Occipital lobe (tissue), 1 donor: ENCODE measurements at regions not wholly inside any gene's neighbourhood (a gene's known extent, or its start where the extent isn't known, plus 50 kb on each side); places are given as distances from the start of the nearest gene placed in this dataset.

Experiments
- DNase-seq: peaks from one replicate; lab custom pipeline; 2025; lab: John Stamatoyannopoulos, UW

- no peak for DNase-seq
These were observed 321.8 kb downstream of the SNAPC1 start for GRCh38 chr14:62084020-62084419.

GRCh38 chr14:62087191-62087590 is 325.0 kb downstream of the SNAPC1 start:
- DNase-seq = no peak

GRCh38 chr14:62093736-62094135 is 331.5 kb downstream of the SNAPC1 start:
- DNase-seq = no peak

GRCh38 chr14:62097072-62097471 is 334.9 kb downstream of the SNAPC1 start:
- no peak for DNase-seq

- DNase-seq = no peak
These were observed 335.6 kb downstream of the SNAPC1 start for GRCh38 chr14:62097824-62098223.

- DNase-seq = no peak
These were observed 336.1 kb downstream of the SNAPC1 start for GRCh38 chr14:62098357-62098756.

GRCh38 chr14:62099091-62099490 is 336.9 kb downstream of the SNAPC1 start:
- DNase-seq = no peak

- no peak for DNase-seq
These were observed 339.0 kb downstream of the SNAPC1 start for GRCh38 chr14:62101189-62101588.

- DNase-seq = no peak
These were observed 339.6 kb downstream of the SNAPC1 start for GRCh38 chr14:62101673-62102348.

- no peak for DNase-seq
These were observed 340.1 kb downstream of the SNAPC1 start for GRCh38 chr14:62102349-62102725.

GRCh38 chr14:62103464-62103863 is 341.2 kb downstream of the SNAPC1 start:
- DNase-seq = no peak

- no peak for DNase-seq
These were observed 348.7 kb downstream of the SNAPC1 start for GRCh38 chr14:62110941-62111340.

- DNase-seq = peak; percentile 84
These were observed 355.0 kb downstream of the SNAPC1 start for GRCh38 chr14:62117010-62117750.

- DNase-seq = no peak
These were observed 355.5 kb downstream of the SNAPC1 start for GRCh38 chr14:62117751-62118105.

GRCh38 chr14:62118461-62118860 is 356.2 kb downstream of the SNAPC1 start:
- DNase-seq = no peak

GRCh38 chr14:62118871-62119270 is 356.7 kb downstream of the SNAPC1 start:
- no peak for DNase-seq

- no peak for DNase-seq
These were observed 361.7 kb downstream of the SNAPC1 start for GRCh38 chr14:62123961-62124360.

GRCh38 chr14:62125793-62126192 is 363.6 kb downstream of the SNAPC1 start:
- no peak for DNase-seq

- no peak for DNase-seq
These were observed 364.8 kb downstream of the SNAPC1 start for GRCh38 chr14:62126879-62127478.

GRCh38 chr14:62130441-62130840 is 368.2 kb downstream of the SNAPC1 start:
- no peak for DNase-seq

- DNase-seq = no peak
These were observed 371.7 kb downstream of the SNAPC1 start for GRCh38 chr14:62133776-62134550.

GRCh38 chr14:62138593-62138992 is 376.4 kb downstream of the SNAPC1 start:
- no peak for DNase-seq
